GM19239 (cell line): ENCODE measurements at regions not wholly inside any gene's neighbourhood (a gene's known extent, or its start where the extent isn't known, plus 50 kb on each side); places are given as distances from the start of the nearest gene placed in this dataset.

Experiments used
- DNase-seq: peaks from one replicate; pipeline ENCODE4 v3.0.0; 2011; ENCODE audit warnings: low spot score; ENCODE audit not compliant: insufficient read length
- FAIRE-seq: peaks from 2 replicates; lab custom pipeline; 2011; peaks lifted over from hg19 to GRCh38; lab: Jason Lieb, UNC

GRCh38 chr9:12923468-12924009, 148.7 kb downstream of the LURAP1L start:
- FAIRE-seq (no peak), DNase-seq (no peak)

- no peak for FAIRE-seq
- DNase-seq, result no peak
Observed at GRCh38 chr9:12930906-12931305, 156.1 kb downstream of the LURAP1L start.

- FAIRE-seq, result no peak
- no peak for DNase-seq
Observed at GRCh38 chr9:12933957-12934356, 159.1 kb downstream of the LURAP1L start.

- FAIRE-seq (no peak), DNase-seq (no peak)
Observed at GRCh38 chr9:12934545-12935272, 159.9 kb downstream of the LURAP1L start.

- DNase-seq, result no peak
- FAIRE-seq, result no peak
Observed at GRCh38 chr9:12935714-12936113, 160.9 kb downstream of the LURAP1L start.

- FAIRE-seq, result no peak
- DNase-seq, result no peak
Observed at GRCh38 chr9:12954441-12954840, 179.6 kb downstream of the LURAP1L start.

GRCh38 chr9:12955510-12956163, 180.8 kb downstream of the LURAP1L start:
- no peak for FAIRE-seq
- DNase-seq, result no peak

- FAIRE-seq (no peak), DNase-seq (no peak)
Observed at GRCh38 chr9:12956261-12956660, 181.4 kb downstream of the LURAP1L start.

GRCh38 chr9:12956805-12957204, 182.0 kb downstream of the LURAP1L start:
- FAIRE-seq (no peak), DNase-seq (no peak)

- FAIRE-seq (no peak), DNase-seq (no peak)
Observed at GRCh38 chr9:12958279-12958678, 183.5 kb downstream of the LURAP1L start.

GRCh38 chr9:12958708-12959107, 183.9 kb downstream of the LURAP1L start:
- no peak for DNase-seq

GRCh38 chr9:12961276-12961809, 186.5 kb downstream of the LURAP1L start:
- DNase-seq (no peak), FAIRE-seq (no peak)

More at GRCh38 chr9:12958708-12959107, 183.9 kb downstream of the LURAP1L start:
- FAIRE-seq, result no peak

- DNase-seq (no peak), FAIRE-seq (no peak)
Observed at GRCh38 chr9:12963537-12963936, 188.7 kb downstream of the LURAP1L start.

GRCh38 chr9:12964271-12964670, 189.5 kb downstream of the LURAP1L start:
- no peak for FAIRE-seq
- no peak for DNase-seq

- DNase-seq, result no peak
- no peak for FAIRE-seq
Observed at GRCh38 chr9:12965303-12965702, 190.5 kb downstream of the LURAP1L start.

GRCh38 chr9:12968093-12968492, 193.3 kb downstream of the LURAP1L start:
- DNase-seq (no peak), FAIRE-seq (no peak)

- no peak for FAIRE-seq
- DNase-seq, result no peak
Observed at GRCh38 chr9:12972608-12973589, 198.1 kb downstream of the LURAP1L start.

- FAIRE-seq (no peak), DNase-seq (no peak)
Observed at GRCh38 chr9:12973710-12974109, 198.9 kb downstream of the LURAP1L start.

- no peak for FAIRE-seq
- no peak for DNase-seq
Observed at GRCh38 chr9:12974671-12975070, 199.9 kb downstream of the LURAP1L start.

- no peak for FAIRE-seq
- DNase-seq, result no peak
Observed at GRCh38 chr9:12975496-12975895, 200.7 kb downstream of the LURAP1L start.
